H9 (cell line): ENCODE measurements at regions not wholly inside any gene's neighbourhood (a gene's known extent, or its start where the extent isn't known, plus 50 kb on each side); places are given as distances from the start of the nearest gene placed in this dataset.

Source experiments
- DNase-seq: peaks from one replicate; pipeline ENCODE4 v3.0.0-alpha.2; 2017
- H2AFZ ChIP-seq: one replicate; pipeline ENCODE4 v1.6.1; 2013; ENCODE audit warnings: mild to moderate bottlenecking, low read length, control low read depth, moderate library complexity
- H2AK5ac ChIP-seq: 2 replicates; pipeline ENCODE4 v1.6.1; 2013; ENCODE audit warnings: low read length, control low read depth, mixed read lengths; ENCODE audit not compliant: insufficient read length
- H2BK120ac ChIP-seq: one replicate; pipeline ENCODE4 v1.6.1; 2013; ENCODE audit warnings: low read depth, mild to moderate bottlenecking, low read length, control low read depth, inconsistent platforms; ENCODE audit not compliant: poor library complexity, severe bottlenecking
- H2BK12ac ChIP-seq: 2 replicates; pipeline ENCODE4 v1.6.1; 2013; ENCODE audit warnings: low read length, control low read depth, mixed read lengths, low read depth; ENCODE audit not compliant: insufficient read length
- H2BK15ac ChIP-seq: 2 replicates; pipeline ENCODE4 v1.6.1; 2013; ENCODE audit warnings: low read depth, low read length, control low read depth
- H2BK20ac ChIP-seq: one replicate; pipeline ENCODE4 v1.6.1; 2013; ENCODE audit warnings: low read depth, mild to moderate bottlenecking, low read length, control low read depth, inconsistent platforms; ENCODE audit not compliant: poor library complexity, severe bottlenecking
- H2BK5ac ChIP-seq: 2 replicates; pipeline ENCODE4 v1.6.1; 2013; ENCODE audit warnings: low read length, control low read depth, mixed read lengths; ENCODE audit not compliant: insufficient read length
- H3K14ac ChIP-seq: 2 replicates; pipeline ENCODE4 v1.6.1; 2013; ENCODE audit warnings: low read length, control low read depth; ENCODE audit not compliant: insufficient read depth
- H3K18ac ChIP-seq: 2 replicates; pipeline ENCODE4 v1.6.1; 2013; ENCODE audit warnings: low read depth, mild to moderate bottlenecking, mixed read lengths, low read length, control low read depth; ENCODE audit not compliant: insufficient read length
- H3K23ac ChIP-seq: 2 replicates; pipeline ENCODE4 v1.6.1; 2013; ENCODE audit warnings: low read length, control low read depth, mixed read lengths, low read depth; ENCODE audit not compliant: insufficient read length
- H3K23me2 ChIP-seq: 2 replicates; pipeline ENCODE4 v1.6.1; 2013; ENCODE audit warnings: low read depth, mild to moderate bottlenecking, mixed read lengths, low read length, control low read depth; ENCODE audit not compliant: insufficient read length, poor library complexity, severe bottlenecking
- H3K27ac ChIP-seq: 2 replicates; pipeline ENCODE4 v1.5.1; 2013; ENCODE audit warnings: low read length, control low read depth, mixed read lengths, low read depth; ENCODE audit not compliant: insufficient read length
- H3K27me3 ChIP-seq: 2 replicates; pipeline ENCODE4 v1.6.1; 2013; ENCODE audit warnings: low read length, control low read depth, inconsistent platforms; ENCODE audit not compliant: insufficient read depth
- H3K4ac ChIP-seq: 2 replicates; pipeline ENCODE4 v1.6.1; 2013; ENCODE audit warnings: low read depth, mild to moderate bottlenecking, control low read depth, inconsistent platforms, low read length, moderate library complexity
- H3K4me1 ChIP-seq: 2 replicates; pipeline ENCODE4 v1.6.1; 2013; ENCODE audit warnings: low read length, control low read depth, inconsistent platforms; ENCODE audit not compliant: insufficient read depth
- H3K4me2 ChIP-seq: 2 replicates; pipeline ENCODE4 v1.6.1; 2013; ENCODE audit warnings: low read length, control low read depth, mixed read lengths; ENCODE audit not compliant: insufficient read length, insufficient read depth
- H3K56ac ChIP-seq: 2 replicates; pipeline ENCODE4 v1.6.1; 2013; ENCODE audit warnings: low read depth, mild to moderate bottlenecking, mixed read lengths, low read length, control low read depth; ENCODE audit not compliant: insufficient read length
- H3K79me1 ChIP-seq: 2 replicates; pipeline ENCODE4 v1.6.1; 2013; ENCODE audit warnings: low read depth, mild to moderate bottlenecking, moderate library complexity, low read length, control low read depth, inconsistent platforms; ENCODE audit not compliant: insufficient read depth, poor library complexity, severe bottlenecking
- H3K79me2 ChIP-seq: 2 replicates; pipeline ENCODE4 v1.6.1; 2013; ENCODE audit warnings: low read length, control low read depth, inconsistent platforms; ENCODE audit not compliant: insufficient read depth
- H3K9ac ChIP-seq: 2 replicates; pipeline ENCODE4 v1.6.1; 2013; ENCODE audit warnings: low read length, control low read depth, mixed read lengths; ENCODE audit not compliant: insufficient read length; ENCODE audit errors: extremely low read depth
- H3K9me3 ChIP-seq: one replicate; pipeline ENCODE4 v1.6.1; 2013; ENCODE audit warnings: low read depth, low read length, inconsistent platforms; ENCODE audit not compliant: control insufficient read depth
- H3T11ph ChIP-seq: one replicate; pipeline ENCODE4 v1.6.1; 2013; ENCODE audit warnings: mild to moderate bottlenecking, low read length, control low read depth, inconsistent platforms
- H4K20me1 ChIP-seq: one replicate; pipeline ENCODE4 v1.6.1; 2013; ENCODE audit not compliant: control insufficient read depth, insufficient read length, insufficient read depth
- H4K5ac ChIP-seq: 2 replicates; pipeline ENCODE4 v1.6.1; 2013; ENCODE audit warnings: low read depth, mild to moderate bottlenecking, mixed read lengths, low read length, control low read depth; ENCODE audit not compliant: insufficient read length
- H4K8ac ChIP-seq: replicated peaks from 2 replicates; pipeline ENCODE4 v1.6.1; 2013; ENCODE audit warnings: low read length, control low read depth, mixed read lengths, low read depth; ENCODE audit not compliant: insufficient read length
- H4K91ac ChIP-seq: 2 replicates; pipeline ENCODE4 v1.6.1; 2013; ENCODE audit warnings: low read depth, mild to moderate bottlenecking, moderate library complexity, mixed read lengths, low read length, control low read depth; ENCODE audit not compliant: insufficient read length
- H3K27ac Mint-ChIP-seq, 3 experiments: 2 replicates in 2 of 3; 3 replicates in 1 of 3; pipeline ENCODE4 v1.8.0; 2020 to 2021; ENCODE audit warnings: mixed read lengths in 3 of 3, mild to moderate bottlenecking in 1 of 3, moderate library complexity in 1 of 3
- H3K27me3 Mint-ChIP-seq: 2 replicates; pipeline ENCODE4 v1.8.0; 2021; ENCODE audit warnings: low read depth, mild to moderate bottlenecking, moderate library complexity, mixed read lengths
- H3K36me3 Mint-ChIP-seq, 3 experiments: 2 replicates in 2 of 3; 3 replicates in 1 of 3; pipeline ENCODE4 v1.8.0; 2020 to 2021; ENCODE audit warnings: low read depth in 3 of 3, mixed read lengths in 3 of 3; ENCODE audit not compliant: insufficient read depth in 1 of 3
- H3K4me1 Mint-ChIP-seq, 2 experiments: 2 replicates each; pipeline ENCODE4 v1.8.0; 2020; ENCODE audit warnings: mixed read lengths in 2 of 2
- H3K4me3 Mint-ChIP-seq, 2 experiments: 2 replicates in 1 of 2; 3 replicates in 1 of 2; pipeline ENCODE4 v1.8.0; 2020 to 2021; ENCODE audit warnings: mild to moderate bottlenecking in 2 of 2, mixed read lengths in 2 of 2, moderate library complexity in 1 of 2
- H3K9me3 Mint-ChIP-seq, 2 experiments: 2 replicates in 1 of 2; 3 replicates in 1 of 2; pipeline ENCODE4 v1.8.0; 2020; ENCODE audit warnings: mild to moderate bottlenecking in 2 of 2, mixed read lengths in 2 of 2, moderate library complexity in 1 of 2
- WGBS: extraction: QIAGEN DNeasy Blood & Tissue Kit; methylation state at CpG from one replicate; pipeline ENCODE4 v1.1.7; 2013; ENCODE audit warnings: missing lambda C conversion rate, low lambda C conversion rate, mixed read lengths; ENCODE audit not compliant: insufficient read length; ENCODE audit errors: extremely low coverage; 5-methylcytosine and 5-hydroxymethylcytosine counted together
- TF ChIP-seq, protein P1 (sequence below): fragments of 200-600 bp; sonication (generic); conservative IDR thresholded peaks from 3 replicates; pipeline ENCODE4 v1.8.0; 2021; ENCODE audit warnings: antibody characterized with exemption, mild to moderate bottlenecking

DNA sequence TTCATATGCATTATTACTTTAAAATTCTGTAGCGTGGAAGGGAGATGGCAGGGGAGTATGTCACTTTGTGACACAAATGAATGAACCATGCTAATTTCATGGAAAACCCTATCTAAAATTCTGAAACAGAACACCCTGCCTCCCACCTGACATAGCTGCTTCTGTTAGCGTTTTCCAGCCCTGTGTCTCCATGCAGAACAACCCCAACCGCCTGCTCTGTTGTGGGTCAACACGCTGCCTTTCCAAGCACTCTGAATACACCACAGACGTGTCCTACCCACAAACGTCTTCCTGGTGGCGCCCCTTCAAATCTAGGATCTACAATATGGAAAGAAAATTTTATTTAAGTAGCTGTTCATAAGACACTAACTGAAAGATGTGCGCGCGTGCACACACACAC, 238.6 kb downstream of the TRIML1 start:
- H4K20me1 ChIP-seq: no peaks in the 10 kb centered on the region
- no peak overlapping the region for H4K5ac ChIP-seq
- Mint-ChIP-seq H3K4me1 (no peaks in the 10 kb centered on the region), H3K27me3 (no peaks in the 10 kb centered on the region; the same call in none of the 2 replicates), H3K9me3 (peaks cover 14 to 21% of the 10 kb centered on the region in 2 experiments), H3K36me3 (peaks cover 6 to 17% (median 10%) of the 10 kb centered on the region in 3 experiments; a peak in 6 of 7 replicates), H3K27ac (no peak overlapping the region), H3K4me3 (no peak overlapping the region)
- no peaks in the 10 kb centered on the region for H3K4me1 ChIP-seq
- no peak overlapping the region for H3K27ac ChIP-seq
- no peak overlapping the region for H2BK20ac ChIP-seq
- no peak overlapping the region for H2AK5ac ChIP-seq
- H3K23me2 ChIP-seq: no peaks in the 10 kb centered on the region
- no peak overlapping the region for H4K8ac ChIP-seq
- no peak overlapping the region for H3K4ac ChIP-seq
- H3K79me1 ChIP-seq: no peaks in the 10 kb centered on the region
- H2BK12ac ChIP-seq: no peak overlapping the region
- H3K23ac ChIP-seq: no peak overlapping the region
- H3K18ac ChIP-seq: no peak overlapping the region
- no peak overlapping the region for H2BK5ac ChIP-seq
- H3K9ac ChIP-seq: no peak overlapping the region
- no CpG with 5 or more reads among the region's 10 CpGs for WGBS
- DNase-seq: no peak
- TF ChIP-seq, protein P1, sequence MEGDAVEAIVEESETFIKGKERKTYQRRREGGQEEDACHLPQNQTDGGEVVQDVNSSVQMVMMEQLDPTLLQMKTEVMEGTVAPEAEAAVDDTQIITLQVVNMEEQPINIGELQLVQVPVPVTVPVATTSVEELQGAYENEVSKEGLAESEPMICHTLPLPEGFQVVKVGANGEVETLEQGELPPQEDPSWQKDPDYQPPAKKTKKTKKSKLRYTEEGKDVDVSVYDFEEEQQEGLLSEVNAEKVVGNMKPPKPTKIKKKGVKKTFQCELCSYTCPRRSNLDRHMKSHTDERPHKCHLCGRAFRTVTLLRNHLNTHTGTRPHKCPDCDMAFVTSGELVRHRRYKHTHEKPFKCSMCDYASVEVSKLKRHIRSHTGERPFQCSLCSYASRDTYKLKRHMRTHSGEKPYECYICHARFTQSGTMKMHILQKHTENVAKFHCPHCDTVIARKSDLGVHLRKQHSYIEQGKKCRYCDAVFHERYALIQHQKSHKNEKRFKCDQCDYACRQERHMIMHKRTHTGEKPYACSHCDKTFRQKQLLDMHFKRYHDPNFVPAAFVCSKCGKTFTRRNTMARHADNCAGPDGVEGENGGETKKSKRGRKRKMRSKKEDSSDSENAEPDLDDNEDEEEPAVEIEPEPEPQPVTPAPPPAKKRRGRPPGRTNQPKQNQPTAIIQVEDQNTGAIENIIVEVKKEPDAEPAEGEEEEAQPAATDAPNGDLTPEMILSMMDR: no peak
- H3K4me2 ChIP-seq: no peak overlapping the region
- no peaks in the 10 kb centered on the region for H3K9me3 ChIP-seq
- no peak overlapping the region for H2AFZ ChIP-seq
- H3K79me2 ChIP-seq: no peaks in the 10 kb centered on the region
- H3K56ac ChIP-seq: no peak overlapping the region
- H2BK120ac ChIP-seq: no peak overlapping the region
- H4K91ac ChIP-seq: no peak overlapping the region
- no peak overlapping the region for H3K14ac ChIP-seq
- H3T11ph ChIP-seq: no peak overlapping the region
- no peaks in the 10 kb centered on the region for H3K27me3 ChIP-seq
- H2BK15ac ChIP-seq: no peak overlapping the region
